Natural killer cell (primary cell): ENCODE measurements at regions not wholly inside any gene's neighbourhood (a gene's known extent, or its start where the extent isn't known, plus 50 kb on each side); places are given as distances from the start of the nearest gene placed in this dataset.

Source experiments
- ATAC-seq, 3 donors: fragments of 150-1000 bp in 2 of 3; fragments of 200-7000 bp in 1 of 3; cut with Tn5 transposase; 1 replicate in 1 of 3; 2 replicates in 2 of 3; pipeline ENCODE4 v1.10.0; 2021; ENCODE audit warnings: mild to moderate bottlenecking in 2 of 3, moderate library complexity in 2 of 3
- DNase-seq, 2 donors: peaks; one replicate each; pipeline versions ENCODE4 v3.0.0 to v3.0.0-alpha.2; 2013 to 2021; ENCODE audit warnings: mixed read lengths in 1 of 2
- H3K27ac ChIP-seq: one replicate; pipeline ENCODE4 v1.5.1; 2013; ENCODE audit warnings: mild to moderate bottlenecking, low read length
- H3K27me3 ChIP-seq: one replicate; pipeline ENCODE4 v1.6.1; 2013; ENCODE audit warnings: low read length; ENCODE audit not compliant: control insufficient read depth, insufficient read depth
- H3K36me3 ChIP-seq: one replicate; pipeline ENCODE4 v1.6.1; 2013; ENCODE audit warnings: low read length; ENCODE audit not compliant: control insufficient read depth, insufficient read depth
- H3K4me1 ChIP-seq: one replicate; pipeline ENCODE4 v1.6.1; 2013; ENCODE audit warnings: low read length; ENCODE audit not compliant: control insufficient read depth, insufficient read depth
- H3K4me3 ChIP-seq: one replicate; pipeline ENCODE4 v1.5.1; 2013; ENCODE audit warnings: low read length
- H3K9me3 ChIP-seq: one replicate; pipeline ENCODE4 v1.6.1; 2013; ENCODE audit warnings: low read length; ENCODE audit not compliant: control insufficient read depth, insufficient read depth
- H3K27ac Mint-ChIP-seq, 2 donors: one replicate each; pipeline ENCODE4 v1.8.0; 2022; ENCODE audit warnings: mild to moderate bottlenecking in 2 of 2, mixed read lengths in 2 of 2, moderate library complexity in 1 of 2
- H3K27me3 Mint-ChIP-seq, 2 donors: one replicate each; pipeline ENCODE4 v1.8.0; 2022; ENCODE audit warnings: low read depth in 2 of 2, mixed read lengths in 2 of 2
- H3K36me3 Mint-ChIP-seq: one replicate; pipeline ENCODE4 v1.8.0; 2022; ENCODE audit warnings: mixed read lengths
- H3K4me1 Mint-ChIP-seq, 2 donors: one replicate each; pipeline ENCODE4 v1.8.0; 2022; ENCODE audit warnings: mixed read lengths in 2 of 2
- H3K4me3 Mint-ChIP-seq: one replicate; pipeline ENCODE4 v1.8.0; 2022; ENCODE audit warnings: mild to moderate bottlenecking, moderate library complexity, mixed read lengths
- H3K9me3 Mint-ChIP-seq, 2 donors: one replicate each; pipeline ENCODE4 v1.8.0; 2022; ENCODE audit warnings: mixed read lengths in 2 of 2
- WGBS: methylation state at CpG from one replicate; pipeline ENCODE4 v1.1.7; 2013; ENCODE audit warnings: missing lambda C conversion rate; ENCODE audit not compliant: insufficient coverage; 5-methylcytosine and 5-hydroxymethylcytosine counted together
- intact Hi-C: fragments of 100-400 bp; cut with micrococcal nuclease; formaldehyde crosslinking; loops from one replicate; pipeline ENCODE4 v1.14.2; 2022
- TF ChIP-seq, protein P1 (sequence below): fragments of 200-600 bp; IDR thresholded peaks from one replicate; pipeline ENCODE4 v1.8.0; 2022; ENCODE audit warnings: antibody characterized with exemption

DNA sequence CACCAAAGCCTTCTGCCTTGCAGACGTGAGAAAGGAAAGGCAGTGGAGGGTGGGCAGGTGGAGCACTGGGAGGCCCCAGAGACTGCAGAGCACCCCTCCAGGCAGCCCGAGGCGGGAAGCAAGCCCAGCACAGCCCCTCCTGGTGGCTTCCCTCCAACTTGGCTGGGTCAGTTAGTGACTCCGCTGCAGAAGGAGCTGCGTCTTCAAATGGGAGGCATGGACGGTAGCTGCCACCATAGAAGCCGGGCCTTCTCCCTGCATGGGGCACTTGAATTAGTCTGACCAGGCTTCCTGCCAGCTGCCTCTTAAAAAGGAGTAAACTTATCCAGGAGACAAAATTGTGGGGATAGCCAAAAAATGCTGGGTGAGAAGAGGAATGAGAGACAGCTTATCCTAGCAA, 88.0 kb upstream of the RPS6KA2 start:
- H3K36me3 Mint-ChIP-seq: no peaks in the 10 kb centered on the region
- Histone ChIP-seq H3K9me3 (no peaks in the 10 kb centered on the region), H3K4me3 (no peak overlapping the region), H3K27me3 (no peaks in the 10 kb centered on the region), H3K27ac (no peak overlapping the region), H3K4me1 (no peaks in the 10 kb centered on the region), H3K36me3 (no peaks in the 10 kb centered on the region)
- ATAC-seq: no peak
- intact Hi-C loops: no loop called here
- peaks cover 7 to 12% of the 10 kb centered on the region in 2 donors for H3K27me3 Mint-ChIP-seq
- no peaks in the 10 kb centered on the region for H3K4me1 Mint-ChIP-seq
- H3K9me3 Mint-ChIP-seq: peaks cover 0 to 5% of the 10 kb centered on the region in 2 donors
- TF ChIP-seq, protein P1, sequence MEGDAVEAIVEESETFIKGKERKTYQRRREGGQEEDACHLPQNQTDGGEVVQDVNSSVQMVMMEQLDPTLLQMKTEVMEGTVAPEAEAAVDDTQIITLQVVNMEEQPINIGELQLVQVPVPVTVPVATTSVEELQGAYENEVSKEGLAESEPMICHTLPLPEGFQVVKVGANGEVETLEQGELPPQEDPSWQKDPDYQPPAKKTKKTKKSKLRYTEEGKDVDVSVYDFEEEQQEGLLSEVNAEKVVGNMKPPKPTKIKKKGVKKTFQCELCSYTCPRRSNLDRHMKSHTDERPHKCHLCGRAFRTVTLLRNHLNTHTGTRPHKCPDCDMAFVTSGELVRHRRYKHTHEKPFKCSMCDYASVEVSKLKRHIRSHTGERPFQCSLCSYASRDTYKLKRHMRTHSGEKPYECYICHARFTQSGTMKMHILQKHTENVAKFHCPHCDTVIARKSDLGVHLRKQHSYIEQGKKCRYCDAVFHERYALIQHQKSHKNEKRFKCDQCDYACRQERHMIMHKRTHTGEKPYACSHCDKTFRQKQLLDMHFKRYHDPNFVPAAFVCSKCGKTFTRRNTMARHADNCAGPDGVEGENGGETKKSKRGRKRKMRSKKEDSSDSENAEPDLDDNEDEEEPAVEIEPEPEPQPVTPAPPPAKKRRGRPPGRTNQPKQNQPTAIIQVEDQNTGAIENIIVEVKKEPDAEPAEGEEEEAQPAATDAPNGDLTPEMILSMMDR: no peak
- no peak overlapping the region for H3K27ac Mint-ChIP-seq
- 92% methylated on average over 7 of the region's 7 CpGs for WGBS
- H3K4me3 Mint-ChIP-seq: no peak overlapping the region
- no peak for DNase-seq

DNA sequence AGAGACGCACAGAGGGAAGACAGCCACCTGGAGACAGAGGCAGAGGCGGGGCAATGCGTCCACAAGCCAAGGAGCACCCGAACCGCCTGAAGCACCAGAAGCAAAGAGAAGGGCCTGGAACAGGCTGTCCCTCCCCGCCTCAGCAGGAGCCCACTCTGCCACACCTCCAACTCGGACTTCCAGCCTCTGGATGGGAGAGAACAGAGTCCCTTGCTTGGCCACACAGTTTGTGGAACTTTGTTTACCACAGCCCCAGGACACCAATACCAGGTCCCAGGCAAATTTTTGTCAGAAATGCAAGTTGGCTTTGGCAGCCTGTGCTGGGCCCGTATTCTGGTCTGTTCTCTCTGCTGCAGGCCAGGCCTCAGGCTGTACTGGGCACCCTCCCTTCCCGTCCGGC, 87.5 kb upstream of the RPS6KA2 start:
- no peak for ATAC-seq
- intact Hi-C loops: no loop called here
- Mint-ChIP-seq H3K9me3 (peaks cover 0 to 5% of the 10 kb centered on the region in 2 donors), H3K4me1 (no peaks in the 10 kb centered on the region), H3K27me3 (peaks cover 7 to 12% of the 10 kb centered on the region in 2 donors), H3K36me3 (no peaks in the 10 kb centered on the region), H3K4me3 (no peak overlapping the region), H3K27ac (no peak overlapping the region)
- Histone ChIP-seq H3K27ac (no peak overlapping the region), H3K9me3 (no peaks in the 10 kb centered on the region), H3K4me3 (no peak overlapping the region), H3K27me3 (no peaks in the 10 kb centered on the region), H3K36me3 (no peaks in the 10 kb centered on the region), H3K4me1 (no peaks in the 10 kb centered on the region)
- DNase-seq: no peak
- 89% methylated on average over 10 of the region's 10 CpGs for WGBS
- TF ChIP-seq, protein P1: no peak

DNA sequence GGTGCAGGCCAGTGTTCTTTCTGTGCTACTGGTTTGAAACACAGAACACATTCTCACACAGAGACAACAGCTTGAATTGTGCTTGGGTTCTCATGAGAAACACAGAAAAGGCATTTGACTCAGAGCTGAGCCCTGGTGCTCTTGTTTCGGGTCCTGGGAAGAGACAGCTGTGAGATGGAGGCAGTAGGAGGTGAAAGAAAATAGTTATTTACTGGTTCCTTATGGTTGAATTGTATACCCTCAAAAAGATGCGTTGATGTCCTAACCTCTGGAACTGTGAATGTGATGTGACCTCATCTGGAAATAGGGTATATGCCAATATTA, 87.1 kb upstream of the RPS6KA2 start:
- Mint-ChIP-seq H3K9me3 (peaks cover 0 to 5% of the 10 kb centered on the region in 2 donors), H3K4me1 (no peaks in the 10 kb centered on the region), H3K27me3 (peaks cover 7 to 12% of the 10 kb centered on the region in 2 donors), H3K27ac (no peak overlapping the region), H3K4me3 (no peak overlapping the region), H3K36me3 (no peaks in the 10 kb centered on the region)
- no peaks in the 10 kb centered on the region for H3K9me3 ChIP-seq
- H3K4me3 ChIP-seq: no peak overlapping the region
- intact Hi-C loops: no loop called here
- 95% methylated on average over 2 of the region's 2 CpGs for WGBS
- no peaks in the 10 kb centered on the region for H3K27me3 ChIP-seq
- no peak overlapping the region for H3K27ac ChIP-seq
- DNase-seq (no peak), ATAC-seq (no peak)
- no peaks in the 10 kb centered on the region for H3K4me1 ChIP-seq
- TF ChIP-seq, protein P1: no peak
- no peaks in the 10 kb centered on the region for H3K36me3 ChIP-seq

DNA sequence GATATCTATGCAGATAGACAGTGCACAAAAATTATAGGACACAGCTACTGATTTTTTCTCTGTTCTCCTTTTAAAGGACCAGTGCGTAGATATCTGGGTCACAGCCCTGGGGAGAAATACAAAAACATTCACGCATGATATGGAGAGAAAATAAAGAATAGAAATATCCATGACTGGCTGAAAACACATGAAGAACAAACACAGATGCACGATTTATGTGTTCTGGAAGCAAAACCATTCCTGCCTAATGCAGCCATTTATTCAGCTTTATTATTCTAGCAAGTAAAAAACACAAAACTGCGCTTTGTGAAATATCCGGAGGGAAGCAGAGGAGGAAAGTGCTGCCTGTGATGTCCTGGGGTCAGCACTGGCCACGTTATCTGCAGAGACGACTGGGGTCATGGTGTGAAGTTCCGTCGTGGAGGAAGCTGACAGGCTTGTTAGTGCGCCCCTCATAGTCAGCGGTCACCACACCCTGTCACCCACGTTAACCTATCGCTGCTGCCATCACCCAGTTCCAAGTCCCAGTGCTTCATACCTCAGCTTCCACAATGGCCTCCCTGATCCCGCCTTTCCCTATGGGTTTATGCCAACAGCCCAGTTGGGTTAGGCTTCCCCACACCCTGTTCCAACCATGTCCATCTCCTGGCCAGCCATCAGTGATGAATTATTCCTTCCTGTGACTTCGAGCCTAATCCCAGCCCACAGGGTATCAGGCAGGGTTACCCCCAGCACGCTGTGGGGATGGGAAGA, 86.6 kb upstream of the RPS6KA2 start:
- H3K4me1 ChIP-seq: no peaks in the 10 kb centered on the region
- H3K9me3 ChIP-seq: no peaks in the 10 kb centered on the region
- peaks cover 7 to 12% of the 10 kb centered on the region in 2 donors for H3K27me3 Mint-ChIP-seq
- WGBS: 76% methylated on average over 16 of the region's 16 CpGs
- H3K4me1 Mint-ChIP-seq: no peaks in the 10 kb centered on the region
- H3K36me3 ChIP-seq: no peaks in the 10 kb centered on the region
- no peak overlapping the region for H3K4me3 Mint-ChIP-seq
- H3K27me3 ChIP-seq: no peaks in the 10 kb centered on the region
- no peak for DNase-seq
- H3K36me3 Mint-ChIP-seq: no peaks in the 10 kb centered on the region
- TF ChIP-seq, protein P1: no peak
- no peak for ATAC-seq
- intact Hi-C loops: no loop called here
- peaks cover 0 to 5% of the 10 kb centered on the region in 2 donors for H3K9me3 Mint-ChIP-seq
- H3K4me3 ChIP-seq: no peak overlapping the region
- H3K27ac ChIP-seq: no peak overlapping the region
- no peak overlapping the region for H3K27ac Mint-ChIP-seq
